HG03457 (cell line): ENCODE measurements at regions not wholly inside any gene's neighbourhood (a gene's known extent, or its start where the extent isn't known, plus 50 kb on each side); places are given as distances from the start of the nearest gene placed in this dataset.
"Not testable (repeated sequence)": the region's sequence is repeated elsewhere in the genome, so short reads cannot be mapped to it uniquely, and the experiment has no call there.

Source experiments
- ATAC-seq: cut with Tn5 transposase; IDR thresholded peaks from one replicate; pipeline ENCODE4 v1.9.1; 2021; ENCODE audit warnings: moderate number of reproducible peaks; ENCODE audit not compliant: unreplicated experiment

GRCh38 chr2:89129440-89129839, 438.0 kb downstream of the RPIA start:
- not testable (repeated sequence) for ATAC-seq

- not testable (repeated sequence) for ATAC-seq
Measured at GRCh38 chr2:89130665-89131308, 439.3 kb downstream of the RPIA start.

GRCh38 chr2:89142959-89143358, 451.5 kb downstream of the RPIA start:
- ATAC-seq: not testable (repeated sequence)

GRCh38 chr2:89145342-89145741, 453.9 kb downstream of the RPIA start:
- ATAC-seq: not testable (repeated sequence)

- not testable (repeated sequence) for ATAC-seq
Measured at GRCh38 chr2:89148256-89148655, 456.8 kb downstream of the RPIA start.

- ATAC-seq: not testable (repeated sequence)
Measured at GRCh38 chr2:89151699-89152098, 460.2 kb downstream of the RPIA start.

- not testable (repeated sequence) for ATAC-seq
Measured at GRCh38 chr2:89152501-89152900, 461.0 kb downstream of the RPIA start.

- ATAC-seq: not testable (repeated sequence)
Measured at GRCh38 chr2:89153210-89153609, 461.7 kb downstream of the RPIA start.

GRCh38 chr2:89154247-89154682, 462.8 kb downstream of the RPIA start:
- ATAC-seq: not testable (repeated sequence)

- ATAC-seq: not testable (repeated sequence)
Measured at GRCh38 chr2:89160306-89160705, 468.8 kb downstream of the RPIA start.

- ATAC-seq: not testable (repeated sequence)
Measured at GRCh38 chr2:89161626-89162025, 470.2 kb downstream of the RPIA start.

GRCh38 chr2:89170506-89171173, 479.2 kb downstream of the RPIA start:
- not testable (repeated sequence) for ATAC-seq

- ATAC-seq: not testable (repeated sequence)
Measured at GRCh38 chr2:89171174-89171519, 479.7 kb downstream of the RPIA start.

- ATAC-seq: not testable (repeated sequence)
Measured at GRCh38 chr2:89177004-89177403, 485.5 kb downstream of the RPIA start.

- not testable (repeated sequence) for ATAC-seq
Measured at GRCh38 chr2:89182221-89182620, 490.7 kb downstream of the RPIA start.

GRCh38 chr2:89184746-89185145, 493.3 kb downstream of the RPIA start:
- not testable (repeated sequence) for ATAC-seq

GRCh38 chr2:89195636-89196251, 504.3 kb downstream of the RPIA start:
- not testable (repeated sequence) for ATAC-seq

- not testable (repeated sequence) for ATAC-seq
Measured at GRCh38 chr2:89196719-89197118, 505.2 kb downstream of the RPIA start.

- ATAC-seq: not testable (repeated sequence)
Measured at GRCh38 chr2:89198026-89198425, 506.6 kb downstream of the RPIA start.

- ATAC-seq: not testable (repeated sequence)
Measured at GRCh38 chr2:89199453-89200246, 508.2 kb downstream of the RPIA start.

- not testable (repeated sequence) for ATAC-seq
Measured at GRCh38 chr2:89200247-89200527, 508.7 kb downstream of the RPIA start.
